ENCODE measurements at regions not wholly inside any gene's neighbourhood (a gene's known extent, or its start where the extent isn't known, plus 50 kb on each side); places are given as distances from the start of the nearest gene placed in this dataset.

- no peak for TF ChIP-seq IRF3 (IDR thresholded peaks at IDR 0.05; ENCODE audit: low read depth, low read length)
- no peak for TF ChIP-seq NFIC (IDR thresholded peaks at IDR 0.05; ENCODE audit: borderline replicate concordance)
- no peak for TF ChIP-seq RCOR1 (IDR thresholded peaks at IDR 0.05; ENCODE audit: low read length)
- TF ChIP-seq TEAD4 (IDR thresholded peaks at IDR 0.05; ENCODE audit: borderline replicate concordance, insufficient read depth) = no peak
Measured at GRCh38 chrX:144810539-144810938, 436.8 kb upstream of the SPANXN1 start (continued).

GRCh38 chrX:144819406-144819805 lies 427.9 kb upstream of the SPANXN1 start:
- no peaks in the 10 kb centered on the region for H3K9me3 ChIP-seq
- no peak overlapping the region for H3K9ac ChIP-seq
- H3K4me1 ChIP-seq (ENCODE audit: control insufficient read depth in 1 of 2, insufficient read depth in 2 of 2, low read depth in 1 of 2, low read length in 1 of 2) = no peaks in the 10 kb centered on the region
- H3F3A ChIP-seq (replicated peaks; ENCODE audit: insufficient read depth) = no peaks in the 10 kb centered on the region
- no peaks in the 10 kb centered on the region for H3K79me2 ChIP-seq (ENCODE audit: insufficient read depth)
- H3K27me3 ChIP-seq (ENCODE audit: insufficient read depth) = no peaks in the 10 kb centered on the region
- no peak for DNase-seq
- no peak overlapping the region for H3K4me3 ChIP-seq (ENCODE audit: low read depth in 2 of 2, low read length in 1 of 2)
- H3K36me3 ChIP-seq (replicated peaks in 1 of 2; ENCODE audit: control insufficient read depth in 1 of 2, insufficient read depth in 2 of 2, low read length in 1 of 2) = no peaks in the 10 kb centered on the region
- no peaks in the 10 kb centered on the region for H4K20me1 ChIP-seq (ENCODE audit: insufficient read depth)
- no peak overlapping the region for H2AFZ ChIP-seq (ENCODE audit: low read depth)
- H3K27ac ChIP-seq (ENCODE audit: low read depth in 2 of 2, low read length in 1 of 2) = no peak overlapping the region
- ChIA-PET POLR2A (no interaction called here), CTCF (no interaction called here)
- no peak overlapping the region for H3K4me2 ChIP-seq
- H3K9me2 ChIP-seq = no peaks in the 10 kb centered on the region
- TF ChIP-seq JUND (IDR thresholded peaks at IDR 0.05) = no peak
- TF ChIP-seq REST (IDR thresholded peaks at IDR 0.05; ENCODE audit: low read depth, low read length) = no peak
- TF ChIP-seq CHD2 (IDR thresholded peaks at IDR 0.05; ENCODE audit: low read length, partially characterized antibody) = no peak
- TF ChIP-seq SIN3A (IDR thresholded peaks at IDR 0.05; ENCODE audit: borderline replicate concordance, low read depth, low read length) = no peak
- no peak for TF ChIP-seq NRF1 (IDR thresholded peaks at IDR 0.05; ENCODE audit: low read depth, low read length)
- TF ChIP-seq ELF1 (IDR thresholded peaks at IDR 0.05) = no peak
- no peak for TF ChIP-seq YY1 (IDR thresholded peaks at IDR 0.05; ENCODE audit: low read depth)
- no peak for TF ChIP-seq MAX (IDR thresholded peaks at IDR 0.05; ENCODE audit: low read depth)
- no peak for TF ChIP-seq PBX3 (IDR thresholded peaks at IDR 0.05)
- no peak for TF ChIP-seq MEF2A (IDR thresholded peaks at IDR 0.05; ENCODE audit: borderline replicate concordance, low read depth)
- no peak for TF ChIP-seq USF2 (IDR thresholded peaks at IDR 0.05; ENCODE audit: borderline replicate concordance, low read depth, low read length)
- no peak for TF ChIP-seq ZBTB33 (IDR thresholded peaks at IDR 0.05; ENCODE audit: borderline replicate concordance, low read depth)
- no peak for TF ChIP-seq GATA2 (CRISPR knock-in tag; IDR thresholded peaks at IDR 0.05)
- no peak for TF ChIP-seq EP300 (IDR thresholded peaks at IDR 0.05; ENCODE audit: borderline replicate concordance in 1 of 2, low read depth in 1 of 2, low read length in 1 of 2)

All from SK-N-SH (cell line).